Thyroid gland (tissue), 4 donors: ENCODE measurements at regions not wholly inside any gene's neighbourhood (a gene's known extent, or its start where the extent isn't known, plus 50 kb on each side); places are given as distances from the start of the nearest gene placed in this dataset.

ENCODE experiments used
- POLR2A ChIP-seq, 2 donors: fragments of 450-650 bp; IDR thresholded peaks; one replicate each; pipeline ENCODE4 v1.6.1; 2017; ENCODE audit warnings: antibody characterized with exemption in 2 of 2, mild to moderate bottlenecking in 2 of 2, moderate library complexity in 1 of 2
- TF ChIP-seq, protein P1 (sequence below), 6 experiments: fragments of 200-600 bp in 3 of 6; fragments of 450-650 bp in 3 of 6; sonication (generic) in 3 of 6; IDR thresholded peaks; one replicate each; pipeline ENCODE4 v1.5.1; 2016 to 2019; ENCODE audit warnings: antibody characterized with exemption in 6 of 6, mild to moderate bottlenecking in 2 of 6, inconsistent platforms in 1 of 6, moderate library complexity in 1 of 6

DNA sequence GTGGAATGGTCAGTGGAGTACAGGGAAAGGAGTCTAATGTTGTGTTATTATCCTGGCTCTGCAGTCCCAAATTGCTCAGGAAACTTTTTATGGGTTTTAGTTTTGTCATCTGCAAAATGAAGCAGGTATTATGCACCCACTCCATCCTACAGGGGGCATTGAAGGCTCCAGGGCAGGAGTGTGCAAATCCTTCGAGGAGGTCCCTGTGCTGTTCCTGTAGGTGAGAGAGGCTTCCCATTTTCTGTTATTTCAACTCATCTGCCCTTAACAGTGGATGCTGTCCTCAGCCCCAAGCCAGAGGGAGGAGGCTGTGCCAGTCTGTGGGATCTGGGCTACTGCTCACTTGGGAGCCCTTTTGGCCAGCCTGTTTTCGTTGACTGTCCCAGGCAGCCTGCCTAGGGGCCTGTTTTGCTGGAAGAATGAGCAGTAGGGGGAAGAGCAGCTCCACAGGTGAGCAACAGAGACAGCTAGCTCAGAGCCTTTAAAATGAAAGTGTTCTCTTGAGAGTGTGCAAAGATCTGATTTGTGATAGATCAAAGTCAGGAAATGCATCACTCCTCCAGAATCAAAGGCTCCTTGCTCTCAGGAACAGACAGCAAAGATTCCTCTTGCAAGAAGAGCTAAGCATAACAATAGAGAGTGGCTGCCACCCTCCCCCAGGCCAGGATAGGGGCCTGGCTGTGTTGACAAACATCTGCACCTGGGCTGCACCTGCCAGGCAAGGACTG, 317.6 kb upstream of the PROX1 start:
- no peak for TF ChIP-seq POLR2A (IDR thresholded peaks at IDR 0.05)
- TF ChIP-seq, protein P1, sequence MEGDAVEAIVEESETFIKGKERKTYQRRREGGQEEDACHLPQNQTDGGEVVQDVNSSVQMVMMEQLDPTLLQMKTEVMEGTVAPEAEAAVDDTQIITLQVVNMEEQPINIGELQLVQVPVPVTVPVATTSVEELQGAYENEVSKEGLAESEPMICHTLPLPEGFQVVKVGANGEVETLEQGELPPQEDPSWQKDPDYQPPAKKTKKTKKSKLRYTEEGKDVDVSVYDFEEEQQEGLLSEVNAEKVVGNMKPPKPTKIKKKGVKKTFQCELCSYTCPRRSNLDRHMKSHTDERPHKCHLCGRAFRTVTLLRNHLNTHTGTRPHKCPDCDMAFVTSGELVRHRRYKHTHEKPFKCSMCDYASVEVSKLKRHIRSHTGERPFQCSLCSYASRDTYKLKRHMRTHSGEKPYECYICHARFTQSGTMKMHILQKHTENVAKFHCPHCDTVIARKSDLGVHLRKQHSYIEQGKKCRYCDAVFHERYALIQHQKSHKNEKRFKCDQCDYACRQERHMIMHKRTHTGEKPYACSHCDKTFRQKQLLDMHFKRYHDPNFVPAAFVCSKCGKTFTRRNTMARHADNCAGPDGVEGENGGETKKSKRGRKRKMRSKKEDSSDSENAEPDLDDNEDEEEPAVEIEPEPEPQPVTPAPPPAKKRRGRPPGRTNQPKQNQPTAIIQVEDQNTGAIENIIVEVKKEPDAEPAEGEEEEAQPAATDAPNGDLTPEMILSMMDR (IDR thresholded peaks at IDR 0.05) = peak in 1 of 6 experiments; percentile 9
